ENCODE measurements at regions not wholly inside any gene's neighbourhood (a gene's known extent, or its start where the extent isn't known, plus 50 kb on each side); places are given as distances from the start of the nearest gene placed in this dataset.
"Not testable (repeated sequence)": the region's sequence is repeated elsewhere in the genome, so short reads cannot be mapped to it uniquely, and the experiment has no call there.

GRCh38 chr1:193402037-193402436, 215.6 kb upstream of the B3GALT2 start:
- Mint-ChIP-seq H3K9me3 (no peaks in the 10 kb centered on the region), H3K36me3 (ENCODE audit: low read depth) (no peaks in the 10 kb centered on the region), H3K27ac (no peak overlapping the region), H3K4me1 (ENCODE audit: low read depth) (peaks cover 10% of the 10 kb centered on the region), H3K27me3 (ENCODE audit: low read depth) (no peaks in the 10 kb centered on the region), H3K4me3 (no peak overlapping the region)
- DNase-seq = no peak
- CTCF ChIA-PET = interaction anchor here (0.7 kb wide), 1 partner anchor 522 kb away, joined by 5 read pairs; no protein-coding TSS in a partner anchor
- intact Hi-C loops (cut with micrococcal nuclease) = no loop called here

- CTCF ChIA-PET = no interaction called here
- Mint-ChIP-seq H3K27ac (no peak overlapping the region), H3K4me3 (no peak overlapping the region), H3K27me3 (ENCODE audit: low read depth) (no peaks in the 10 kb centered on the region), H3K9me3 (peaks cover 4% of the 10 kb centered on the region), H3K4me1 (ENCODE audit: low read depth) (peaks cover 5% of the 10 kb centered on the region), H3K36me3 (ENCODE audit: low read depth) (no peaks in the 10 kb centered on the region)
- no peak for DNase-seq
- intact Hi-C loops (cut with micrococcal nuclease) = no loop called here
Observed at GRCh38 chr1:193394336-193394735, 207.9 kb upstream of the B3GALT2 start.

- DNase-seq = no peak
- Mint-ChIP-seq H3K4me1 (ENCODE audit: low read depth) (peaks cover 5% of the 10 kb centered on the region), H3K27me3 (ENCODE audit: low read depth) (no peaks in the 10 kb centered on the region), H3K27ac (no peak overlapping the region), H3K9me3 (peaks cover 4% of the 10 kb centered on the region), H3K36me3 (ENCODE audit: low read depth) (no peaks in the 10 kb centered on the region), H3K4me3 (no peak overlapping the region)
- CTCF ChIA-PET = no interaction called here
- intact Hi-C loops (cut with micrococcal nuclease) = no loop called here
Observed at GRCh38 chr1:193392686-193393085, 206.3 kb upstream of the B3GALT2 start.

GRCh38 chr1:193388683-193389082, 202.3 kb upstream of the B3GALT2 start:
- intact Hi-C loops (cut with micrococcal nuclease) = no loop called here

GRCh38 chr1:193388165-193388564, 201.8 kb upstream of the B3GALT2 start:
- Mint-ChIP-seq H3K27me3 (ENCODE audit: low read depth) (no peaks in the 10 kb centered on the region), H3K36me3 (ENCODE audit: low read depth) (no peaks in the 10 kb centered on the region), H3K9me3 (peaks cover 3% of the 10 kb centered on the region), H3K27ac (no peak overlapping the region), H3K4me1 (ENCODE audit: low read depth) (no peaks in the 10 kb centered on the region), H3K4me3 (no peak overlapping the region)
- DNase-seq = no peak
- intact Hi-C loops (cut with micrococcal nuclease) = no loop called here
- CTCF ChIA-PET = no interaction called here

More at GRCh38 chr1:193388683-193389082, 202.3 kb upstream of the B3GALT2 start:
- Mint-ChIP-seq H3K27ac (no peak overlapping the region), H3K4me1 (ENCODE audit: low read depth) (no peaks in the 10 kb centered on the region), H3K27me3 (ENCODE audit: low read depth) (no peaks in the 10 kb centered on the region), H3K9me3 (peaks cover 3% of the 10 kb centered on the region), H3K36me3 (ENCODE audit: low read depth) (no peaks in the 10 kb centered on the region), H3K4me3 (no peak overlapping the region)
- no peak for DNase-seq
- CTCF ChIA-PET = no interaction called here

GRCh38 chr1:193387406-193387805, 201.0 kb upstream of the B3GALT2 start:
- intact Hi-C loops (cut with micrococcal nuclease) = no loop called here
- no peaks in the 10 kb centered on the region for H3K4me1 Mint-ChIP-seq (ENCODE audit: low read depth)
- CTCF ChIA-PET = no interaction called here
- H3K27ac Mint-ChIP-seq = no peak overlapping the region
- peaks cover 3% of the 10 kb centered on the region for H3K9me3 Mint-ChIP-seq
- no peaks in the 10 kb centered on the region for H3K36me3 Mint-ChIP-seq (ENCODE audit: low read depth)
- H3K27me3 Mint-ChIP-seq (ENCODE audit: low read depth) = no peaks in the 10 kb centered on the region
- no peak overlapping the region for H3K4me3 Mint-ChIP-seq
- DNase-seq = no peak

GRCh38 chr1:193378451-193378850, 192.0 kb upstream of the B3GALT2 start:
- H3K36me3 Mint-ChIP-seq (ENCODE audit: low read depth); CTCF ChIA-PET; DNase-seq; H3K27me3 Mint-ChIP-seq (ENCODE audit: low read depth); intact Hi-C loops (cut with micrococcal nuclease); H3K27ac Mint-ChIP-seq; H3K4me3 Mint-ChIP-seq; H3K4me1 Mint-ChIP-seq (ENCODE audit: low read depth); H3K9me3 Mint-ChIP-seq: not testable (repeated sequence)

- CTCF ChIA-PET = no interaction called here
- no peaks in the 10 kb centered on the region for H3K9me3 Mint-ChIP-seq
- no peaks in the 10 kb centered on the region for H3K4me1 Mint-ChIP-seq (ENCODE audit: low read depth)
- intact Hi-C loops (cut with micrococcal nuclease) = no loop called here
- no peak overlapping the region for H3K4me3 Mint-ChIP-seq
- H3K27me3 Mint-ChIP-seq (ENCODE audit: low read depth) = no peaks in the 10 kb centered on the region
- no peak for DNase-seq
- H3K36me3 Mint-ChIP-seq (ENCODE audit: low read depth) = no peaks in the 10 kb centered on the region
- no peak overlapping the region for H3K27ac Mint-ChIP-seq
Observed at GRCh38 chr1:193377472-193377871, 191.1 kb upstream of the B3GALT2 start.

GRCh38 chr1:193372553-193372952, 186.1 kb upstream of the B3GALT2 start:
- H3K9me3 Mint-ChIP-seq = no peaks in the 10 kb centered on the region
- intact Hi-C loops (cut with micrococcal nuclease) = no loop called here
- H3K4me1 Mint-ChIP-seq (ENCODE audit: low read depth) = peaks cover 17% of the 10 kb centered on the region
- no peaks in the 10 kb centered on the region for H3K27me3 Mint-ChIP-seq (ENCODE audit: low read depth)
- H3K4me3 Mint-ChIP-seq = no peak overlapping the region
- CTCF ChIA-PET = interaction anchor here (0.5 kb wide), 1 partner anchor 107 kb away, joined by 3 read pairs; no protein-coding TSS in a partner anchor
- no peaks in the 10 kb centered on the region for H3K36me3 Mint-ChIP-seq (ENCODE audit: low read depth)
- H3K27ac Mint-ChIP-seq = no peak overlapping the region
- no peak for DNase-seq

GRCh38 chr1:193368302-193368701, 181.9 kb upstream of the B3GALT2 start:
- no peaks in the 10 kb centered on the region for H3K36me3 Mint-ChIP-seq (ENCODE audit: low read depth)
- H3K27me3 Mint-ChIP-seq (ENCODE audit: low read depth) = no peaks in the 10 kb centered on the region
- intact Hi-C loops (cut with micrococcal nuclease) = loop anchor here (2.0 kb wide), 1 partner anchor 44 kb away; no protein-coding TSS in a partner anchor
- H3K4me1 Mint-ChIP-seq (ENCODE audit: low read depth) = peaks cover 19% of the 10 kb centered on the region
- peak overlapping the region; percentile 23 for H3K27ac Mint-ChIP-seq
- DNase-seq = peak; percentile 10
- H3K9me3 Mint-ChIP-seq = no peaks in the 10 kb centered on the region
- H3K4me3 Mint-ChIP-seq = peak overlapping the region; percentile 34
- CTCF ChIA-PET = interaction anchor here (0.6 kb wide), 1 partner anchor 11 kb away, joined by 3 read pairs; no protein-coding TSS in a partner anchor

- intact Hi-C loops (cut with micrococcal nuclease) = loop anchor here (2.0 kb wide), 1 partner anchor 45 kb away; no protein-coding TSS in a partner anchor
- peaks cover 19% of the 10 kb centered on the region for H3K4me1 Mint-ChIP-seq (ENCODE audit: low read depth)
- H3K27me3 Mint-ChIP-seq (ENCODE audit: low read depth) = no peaks in the 10 kb centered on the region
- CTCF ChIA-PET = interaction anchor here (0.6 kb wide), 1 partner anchor 10 kb away, joined by 3 read pairs; no protein-coding TSS in a partner anchor
- H3K27ac Mint-ChIP-seq = no peak overlapping the region
- no peaks in the 10 kb centered on the region for H3K36me3 Mint-ChIP-seq (ENCODE audit: low read depth)
- H3K9me3 Mint-ChIP-seq = no peaks in the 10 kb centered on the region
- peak overlapping the region; percentile 34 for H3K4me3 Mint-ChIP-seq
- DNase-seq = no peak
Observed at GRCh38 chr1:193367863-193368262, 181.4 kb upstream of the B3GALT2 start.

GRCh38 chr1:193366764-193367507, 180.5 kb upstream of the B3GALT2 start:
- no peak overlapping the region for H3K4me3 Mint-ChIP-seq
- peaks cover 19% of the 10 kb centered on the region for H3K4me1 Mint-ChIP-seq (ENCODE audit: low read depth)
- CTCF ChIA-PET = no interaction called here
- H3K27me3 Mint-ChIP-seq (ENCODE audit: low read depth) = no peaks in the 10 kb centered on the region
- H3K36me3 Mint-ChIP-seq (ENCODE audit: low read depth) = no peaks in the 10 kb centered on the region
- H3K9me3 Mint-ChIP-seq = no peaks in the 10 kb centered on the region
- intact Hi-C loops (cut with micrococcal nuclease) = no loop called here
- no peak overlapping the region for H3K27ac Mint-ChIP-seq
- no peak for DNase-seq

- DNase-seq = no peak
- H3K4me3 Mint-ChIP-seq = no peak overlapping the region
- no peaks in the 10 kb centered on the region for H3K27me3 Mint-ChIP-seq (ENCODE audit: low read depth)
- H3K27ac Mint-ChIP-seq = no peak overlapping the region
- no peaks in the 10 kb centered on the region for H3K9me3 Mint-ChIP-seq
- CTCF ChIA-PET = interaction anchor here (0.6 kb wide), 2 partner anchors 246 to 1047 kb away, joined by 3 read pairs; no protein-coding TSS in a partner anchor
- H3K4me1 Mint-ChIP-seq (ENCODE audit: low read depth) = peaks cover 19% of the 10 kb centered on the region
- no peaks in the 10 kb centered on the region for H3K36me3 Mint-ChIP-seq (ENCODE audit: low read depth)
- intact Hi-C loops (cut with micrococcal nuclease) = no loop called here
Observed at GRCh38 chr1:193365966-193366365, 179.6 kb upstream of the B3GALT2 start.
